Esophagus (tissue), 2 donors: ENCODE measurements at regions not wholly inside any gene's neighbourhood (a gene's known extent, or its start where the extent isn't known, plus 50 kb on each side); places are given as distances from the start of the nearest gene placed in this dataset.

Source experiments
- H3K27ac ChIP-seq, 2 donors: one replicate each; pipeline ENCODE4 v1.5.1; 2013; ENCODE audit warnings: low read depth in 2 of 2, mild to moderate bottlenecking in 2 of 2, inconsistent platforms in 1 of 2, low read length in 1 of 2, moderate library complexity in 1 of 2
- H3K27me3 ChIP-seq, 2 donors: one replicate each; pipeline ENCODE4 v1.6.1; 2013; ENCODE audit warnings: low read length in 2 of 2, control low read depth in 1 of 2, mild to moderate bottlenecking in 1 of 2; ENCODE audit not compliant: insufficient read depth in 2 of 2, control insufficient read depth in 1 of 2
- H3K36me3 ChIP-seq, 2 donors: one replicate each; pipeline ENCODE4 v1.6.1; 2013; ENCODE audit warnings: low read length in 1 of 2; ENCODE audit not compliant: control insufficient read depth in 2 of 2, insufficient read depth in 2 of 2
- H3K4me1 ChIP-seq, 2 donors: one replicate each; pipeline ENCODE4 v1.6.1; 2013; ENCODE audit warnings: low read length in 1 of 2; ENCODE audit not compliant: control insufficient read depth in 2 of 2, insufficient read depth in 2 of 2
- H3K4me3 ChIP-seq, 2 donors: one replicate each; pipeline ENCODE4 v1.5.1; 2013; ENCODE audit warnings: low read length in 2 of 2, mild to moderate bottlenecking in 2 of 2, low read depth in 1 of 2, moderate library complexity in 1 of 2
- H3K9me3 ChIP-seq, 2 donors: one replicate each; pipeline ENCODE4 v1.6.1; 2013; ENCODE audit warnings: mild to moderate bottlenecking in 2 of 2, low read depth in 1 of 2, low read length in 1 of 2, moderate library complexity in 1 of 2; ENCODE audit not compliant: control insufficient read depth in 2 of 2, insufficient read depth in 1 of 2
- WGBS, 2 donors: extraction: QIAGEN DNeasy Blood & Tissue Kit; methylation state at CpG; one replicate each; pipeline ENCODE4 v1.1.7; 2013; 5-methylcytosine and 5-hydroxymethylcytosine counted together
- donor health status: healthy with polysubstance abuse.
- donor health status: Bipolar disorder and iron deficiency.

- Histone ChIP-seq H3K27ac (no peak overlapping the region), H3K9me3 (no peaks in the 10 kb centered on the region), H3K27me3 (no peaks in the 10 kb centered on the region), H3K36me3 (no peaks in the 10 kb centered on the region), H3K4me1 (peaks cover 0 to 3% of the 10 kb centered on the region in 2 donors), H3K4me3 (no peak overlapping the region)
- WGBS, 2 donors = 59 to 67% methylated on average over 5 of the region's 5 CpGs
Observed at GRCh38 chr15:38888701-38889221, 324.1 kb upstream of the RASGRP1 start.

DNA sequence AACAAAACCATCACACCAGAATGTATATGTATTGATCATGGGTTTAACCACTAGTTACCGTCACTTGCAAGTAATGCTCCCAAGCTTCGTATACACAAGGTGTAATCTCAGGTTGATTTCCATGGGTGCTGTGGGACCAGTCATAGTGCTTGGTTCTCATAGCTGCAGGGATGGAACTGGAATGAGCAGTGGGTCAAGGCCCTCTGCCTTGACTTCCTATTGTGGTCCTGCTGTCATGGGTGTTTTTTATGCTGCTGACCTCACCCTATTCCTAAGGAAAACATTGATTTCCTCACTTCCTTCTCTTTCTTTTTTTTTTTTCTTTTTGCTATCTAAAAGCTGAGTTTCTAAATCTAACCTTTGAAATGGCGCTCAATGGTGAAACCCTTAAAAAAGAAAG lies 325.6 kb upstream of the RASGRP1 start:
- H3K27ac ChIP-seq = no peak overlapping the region
- 95 to 96% methylated on average over 3 of the region's 3 CpGs for WGBS, 2 donors
- no peaks in the 10 kb centered on the region for H3K36me3 ChIP-seq
- no peaks in the 10 kb centered on the region for H3K27me3 ChIP-seq
- H3K9me3 ChIP-seq = no peaks in the 10 kb centered on the region
- H3K4me1 ChIP-seq = peaks cover 0 to 3% of the 10 kb centered on the region in 2 donors
- no peak overlapping the region for H3K4me3 ChIP-seq

- no peaks in the 10 kb centered on the region for H3K27me3 ChIP-seq
- H3K4me1 ChIP-seq = peaks cover 0 to 1% of the 10 kb centered on the region in 2 donors
- H3K4me3 ChIP-seq = no peak overlapping the region
- no peaks in the 10 kb centered on the region for H3K36me3 ChIP-seq
- no peak overlapping the region for H3K27ac ChIP-seq
- no peaks in the 10 kb centered on the region for H3K9me3 ChIP-seq
Observed at GRCh38 chr15:38893925-38894242, 329.3 kb upstream of the RASGRP1 start.

- Histone ChIP-seq H3K9me3 (no peaks in the 10 kb centered on the region), H3K4me3 (no peak overlapping the region), H3K27ac (no peak overlapping the region), H3K4me1 (no peaks in the 10 kb centered on the region), H3K27me3 (no peaks in the 10 kb centered on the region), H3K36me3 (no peaks in the 10 kb centered on the region)
- WGBS, 2 donors = 45 to 47% methylated on average over 2 of the region's 2 CpGs
Observed at GRCh38 chr15:38894243-38894948, 329.8 kb upstream of the RASGRP1 start.

DNA sequence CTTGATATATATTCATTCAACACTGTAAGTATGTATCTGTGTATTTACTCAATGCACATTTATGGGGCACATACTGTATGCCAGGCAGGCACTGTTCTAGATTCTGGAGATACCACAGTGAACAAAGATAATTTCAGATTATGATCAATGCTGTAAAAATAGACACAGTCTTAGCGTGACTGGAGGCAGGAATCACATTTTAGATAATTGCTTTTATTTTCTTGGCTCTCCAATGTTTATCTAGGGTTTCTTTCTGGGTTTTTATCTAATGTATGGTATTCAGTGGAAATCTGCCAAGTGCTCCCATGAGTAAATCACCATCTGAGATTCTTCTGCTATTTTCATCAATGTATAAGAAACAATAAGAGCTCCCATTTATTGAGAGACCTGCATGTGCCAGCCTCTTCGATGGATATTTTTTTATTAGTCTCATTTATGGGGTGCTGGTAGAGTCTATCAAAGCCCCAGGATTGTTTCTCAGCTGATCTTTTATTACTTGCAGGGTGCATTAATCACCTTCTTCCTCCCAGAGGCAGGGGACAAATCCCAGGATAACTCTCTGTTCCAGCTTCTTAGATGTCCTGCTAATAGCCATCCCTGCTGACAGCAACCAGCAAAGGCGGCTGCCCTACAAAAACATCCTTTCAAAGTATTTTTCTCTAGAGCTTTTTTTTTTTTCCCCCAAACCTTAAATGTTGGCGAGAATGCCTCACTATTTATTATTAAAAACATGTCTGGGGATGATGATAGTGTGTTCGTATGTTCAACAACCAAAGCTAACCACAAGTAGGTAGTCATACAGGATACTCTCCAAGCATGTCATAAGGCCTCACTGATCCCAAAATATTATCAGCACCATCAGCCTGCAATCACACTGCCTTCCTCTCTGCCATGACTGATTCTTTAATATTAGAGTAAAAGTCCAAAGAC lies 331.0 kb upstream of the RASGRP1 start:
- H3K36me3 ChIP-seq = no peaks in the 10 kb centered on the region
- no peaks in the 10 kb centered on the region for H3K4me1 ChIP-seq
- H3K27ac ChIP-seq = no peak overlapping the region
- WGBS, 2 donors = 71 to 73% methylated on average over 5 of the region's 5 CpGs
- no peaks in the 10 kb centered on the region for H3K9me3 ChIP-seq
- no peaks in the 10 kb centered on the region for H3K27me3 ChIP-seq
- no peak overlapping the region for H3K4me3 ChIP-seq

GRCh38 chr15:38896647-38897046 lies 332.0 kb upstream of the RASGRP1 start:
- H3K4me1 ChIP-seq = no peaks in the 10 kb centered on the region
- H3K27me3 ChIP-seq = no peaks in the 10 kb centered on the region
- no peaks in the 10 kb centered on the region for H3K36me3 ChIP-seq
- no peaks in the 10 kb centered on the region for H3K9me3 ChIP-seq
- 82 to 84% methylated on average over 1 of the region's 1 CpG for WGBS, 2 donors
- H3K27ac ChIP-seq = no peak overlapping the region
- no peak overlapping the region for H3K4me3 ChIP-seq

DNA sequence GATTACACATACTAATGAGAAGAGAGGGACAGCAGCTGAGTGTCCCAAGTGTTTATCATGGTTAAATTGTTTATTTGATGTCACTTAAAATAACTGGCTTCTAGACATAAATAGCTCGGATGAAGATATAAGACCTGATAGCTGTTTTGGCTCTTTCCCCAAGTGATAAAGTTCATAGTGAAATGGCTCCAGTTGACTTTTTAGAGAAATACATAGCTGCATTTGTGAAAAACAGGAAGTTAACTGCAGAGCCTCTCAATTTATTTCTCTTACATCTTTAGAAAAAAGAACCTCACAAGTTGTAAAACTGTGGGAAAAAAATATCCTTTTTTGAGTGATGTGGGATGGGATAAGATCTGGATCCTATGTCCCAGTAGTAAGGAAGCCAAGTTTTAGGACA lies 332.9 kb upstream of the RASGRP1 start:
- Histone ChIP-seq H3K36me3 (no peaks in the 10 kb centered on the region), H3K27me3 (no peaks in the 10 kb centered on the region), H3K9me3 (no peaks in the 10 kb centered on the region), H3K27ac (no peak overlapping the region), H3K4me3 (no peak overlapping the region), H3K4me1 (no peaks in the 10 kb centered on the region)
- WGBS, 2 donors = 51 to 66% methylated on average over 1 of the region's 1 CpG

DNA sequence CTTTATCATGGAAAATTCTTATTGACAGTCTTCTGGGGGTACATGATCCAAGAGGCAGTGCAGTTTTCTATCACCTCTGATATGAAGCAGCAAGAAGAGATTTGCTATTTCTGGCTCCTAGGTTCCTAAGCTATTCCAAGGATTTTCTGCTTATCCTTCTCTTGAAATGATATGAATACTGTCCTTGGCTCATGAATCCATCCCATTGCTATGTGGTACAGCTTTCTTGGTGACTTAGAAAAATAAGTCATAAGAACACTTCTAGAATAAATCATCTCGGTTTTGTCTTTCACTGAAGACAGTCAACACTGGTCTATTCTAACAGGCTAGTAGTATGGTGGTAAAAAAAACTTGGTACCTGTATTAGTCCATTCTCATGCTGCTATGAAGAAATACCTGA lies 333.6 kb upstream of the RASGRP1 start:
- WGBS, 2 donors = 67 to 81% methylated on average over 1 of the region's 1 CpG
- Histone ChIP-seq H3K27ac (no peak overlapping the region), H3K4me1 (no peaks in the 10 kb centered on the region), H3K27me3 (no peaks in the 10 kb centered on the region), H3K9me3 (no peaks in the 10 kb centered on the region), H3K36me3 (no peaks in the 10 kb centered on the region), H3K4me3 (no peak overlapping the region)

- Histone ChIP-seq H3K9me3 (peaks cover 0 to 1% of the 10 kb centered on the region in 2 donors), H3K36me3 (no peaks in the 10 kb centered on the region), H3K4me1 (no peaks in the 10 kb centered on the region), H3K4me3 (no peak overlapping the region), H3K27ac (no peak overlapping the region), H3K27me3 (no peaks in the 10 kb centered on the region)
- WGBS, 2 donors = 79 to 83% methylated on average over 2 of the region's 2 CpGs
Observed at GRCh38 chr15:38899300-38899699, 334.7 kb upstream of the RASGRP1 start.
